SK-N-MC (cell line): ENCODE measurements at regions not wholly inside any gene's neighbourhood (a gene's known extent, or its start where the extent isn't known, plus 50 kb on each side); places are given as distances from the start of the nearest gene placed in this dataset.

Source experiments
- DNase-seq: peaks from one replicate; pipeline ENCODE4 v3.0.0-alpha.2; 2011; ENCODE audit warnings: low read depth, low spot score
- H3K27ac ChIP-seq: fragments of 200-600 bp; sonication (generic); 2 replicates; pipeline ENCODE4 v1.5.1; 2016; ENCODE audit warnings: mixed run types
- H3K36me3 ChIP-seq: fragments of 200-600 bp; sonication (generic); 2 replicates; pipeline ENCODE4 v1.6.1; 2017; ENCODE audit warnings: antibody characterized with exemption, low read length, mixed read lengths; ENCODE audit not compliant: insufficient read depth
- H3K4me3 ChIP-seq: fragments of 200-600 bp; sonication (generic); 2 replicates; pipeline ENCODE4 v1.5.1; 2016
- H3K9ac ChIP-seq: fragments of 200-600 bp; sonication (generic); 2 replicates; pipeline ENCODE4 v1.8.0; 2017; ENCODE audit warnings: mixed run types, mixed read lengths; ENCODE audit not compliant: insufficient read length
- H3K9me3 ChIP-seq: fragments of 200-600 bp; sonication (generic); 2 replicates; pipeline ENCODE4 v1.6.1; 2017; ENCODE audit warnings: low read depth, mild to moderate bottlenecking, antibody characterized with exemption, low read length, moderate library complexity, mixed read lengths
- EZH2 ChIP-seq: fragments of 200-600 bp; sonication (generic); IDR thresholded peaks from one replicate; pipeline ENCODE4 v1.6.1; 2017; ENCODE audit warnings: antibody characterized with exemption
- FOXP2 ChIP-seq: optimal IDR thresholded peaks from 2 replicates; pipeline ENCODE3; 2011; ENCODE audit warnings: mild to moderate bottlenecking, moderate library complexity; ENCODE audit not compliant: insufficient read depth; ENCODE audit errors: extremely low read length, control extremely low read depth
- POLR2AphosphoS5 ChIP-seq: IDR thresholded peaks from 2 replicates; pipeline ENCODE4 v1.6.1; 2012; ENCODE audit warnings: mild to moderate bottlenecking, low read depth, low read length, borderline replicate concordance

DNA sequence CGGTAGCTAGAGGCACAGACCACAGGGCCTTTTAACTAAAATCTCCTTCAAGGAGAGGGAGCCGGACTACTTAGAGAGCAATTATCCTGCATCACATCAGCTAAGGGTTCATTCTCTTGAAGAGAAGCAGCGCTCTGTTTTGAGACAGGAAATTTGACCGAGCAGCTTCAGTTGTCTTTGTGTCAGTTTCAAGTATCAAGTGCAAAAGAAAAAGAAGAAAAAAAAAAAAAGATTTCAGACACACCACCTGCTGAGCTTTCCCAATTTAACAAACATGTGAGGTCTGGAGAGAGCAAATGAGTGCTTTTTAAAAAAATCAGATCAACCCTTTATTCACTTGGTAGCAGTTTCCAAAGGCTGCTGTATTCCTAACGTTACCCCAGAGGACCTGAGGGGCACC is 273.5 kb upstream of the POU3F2 start:
- H3K9me3 ChIP-seq, result no peaks in the 10 kb centered on the region
- DNase-seq, result no peak
- TF ChIP-seq EZH2, result no peak
- TF ChIP-seq POLR2AphosphoS5, result no peak
- TF ChIP-seq FOXP2, result no peak
- no peak overlapping the region for H3K4me3 ChIP-seq
- H3K27ac ChIP-seq, result no peak overlapping the region
- no peaks in the 10 kb centered on the region for H3K36me3 ChIP-seq
- H3K9ac ChIP-seq, result no peak overlapping the region

DNA sequence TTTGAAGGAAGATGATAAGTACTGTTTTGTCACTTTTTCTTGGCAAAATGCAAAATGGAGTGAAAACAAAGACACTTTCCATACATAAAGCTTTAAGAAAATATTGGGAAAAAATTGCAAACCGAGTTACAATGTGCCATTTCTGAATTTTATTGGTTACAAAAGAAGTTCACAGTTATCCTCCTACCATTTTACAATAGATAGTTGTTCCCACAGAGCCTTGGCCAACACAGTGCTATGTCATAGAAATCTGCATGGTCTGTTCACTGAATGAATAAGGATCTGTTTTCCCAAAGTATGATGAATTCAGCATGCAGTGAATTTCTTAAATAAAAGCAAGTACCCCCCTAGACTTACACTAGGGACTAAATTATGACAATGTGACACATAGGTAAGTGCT is 268.2 kb upstream of the POU3F2 start:
- Histone ChIP-seq H3K9me3 (0 out of 2 replicates have a peak, but pooled peaks cover 2% of the 10 kb centered on the region), H3K9ac (no peak overlapping the region)
- TF ChIP-seq EZH2 (no peak), POLR2AphosphoS5 (no peak), FOXP2 (no peak)

DNA sequence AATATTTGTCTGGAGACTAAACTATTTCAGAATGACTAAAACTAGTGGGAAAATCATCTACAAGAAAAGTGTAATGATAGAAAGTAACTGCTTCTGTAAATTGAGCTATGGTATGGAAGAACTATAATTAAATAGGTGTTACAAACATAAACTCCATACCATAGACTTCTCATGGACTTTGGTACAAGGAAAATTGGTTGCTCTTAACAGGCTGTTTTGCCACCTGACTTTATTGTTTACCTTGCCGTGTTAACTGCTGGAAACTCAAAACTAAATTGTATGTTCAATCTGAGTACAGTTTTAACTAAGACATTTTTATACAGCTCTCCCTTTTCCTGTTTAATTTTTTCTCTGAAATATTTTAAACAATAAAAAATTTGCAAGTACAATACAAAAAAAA is 261.8 kb upstream of the POU3F2 start:
- DNase-seq, result no peak
- TF ChIP-seq EZH2 (no peak), POLR2AphosphoS5 (no peak), FOXP2 (no peak)
- Histone ChIP-seq H3K9me3 (no peaks in the 10 kb centered on the region), H3K36me3 (no peaks in the 10 kb centered on the region), H3K4me3 (no peak overlapping the region), H3K27ac (no peak overlapping the region), H3K9ac (no peak overlapping the region)

More for the DNA sequence above, 268.2 kb upstream of the POU3F2 start:
- Histone ChIP-seq H3K36me3 (no peaks in the 10 kb centered on the region), H3K27ac (no peak overlapping the region), H3K4me3 (no peak overlapping the region)
- no peak for DNase-seq

DNA sequence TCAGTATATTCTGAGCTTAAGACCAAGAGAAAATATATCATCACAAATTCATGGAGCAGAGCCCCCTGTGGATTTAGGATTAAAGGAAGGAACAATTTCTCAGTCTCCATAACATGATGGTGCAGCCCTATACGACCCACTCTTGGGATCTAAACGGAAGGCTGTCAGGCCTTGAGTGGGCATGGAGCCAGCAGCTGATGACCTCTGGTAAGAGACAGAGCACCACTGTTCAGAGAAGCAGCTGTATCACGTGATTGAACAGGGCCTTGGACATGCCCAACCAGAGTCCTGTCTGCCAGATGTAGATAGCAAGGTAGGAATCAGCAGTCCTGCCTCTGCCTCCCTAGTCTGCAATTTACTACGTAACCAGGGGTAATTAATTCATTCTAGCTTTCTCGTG is 259.4 kb upstream of the POU3F2 start:
- no peaks in the 10 kb centered on the region for H3K36me3 ChIP-seq
- no peak overlapping the region for H3K27ac ChIP-seq
- no peak overlapping the region for H3K9ac ChIP-seq
- TF ChIP-seq EZH2, result no peak
- no peak for TF ChIP-seq FOXP2
- no peak for TF ChIP-seq POLR2AphosphoS5
- H3K4me3 ChIP-seq, result no peak overlapping the region
- no peaks in the 10 kb centered on the region for H3K9me3 ChIP-seq
- no peak for DNase-seq

DNA sequence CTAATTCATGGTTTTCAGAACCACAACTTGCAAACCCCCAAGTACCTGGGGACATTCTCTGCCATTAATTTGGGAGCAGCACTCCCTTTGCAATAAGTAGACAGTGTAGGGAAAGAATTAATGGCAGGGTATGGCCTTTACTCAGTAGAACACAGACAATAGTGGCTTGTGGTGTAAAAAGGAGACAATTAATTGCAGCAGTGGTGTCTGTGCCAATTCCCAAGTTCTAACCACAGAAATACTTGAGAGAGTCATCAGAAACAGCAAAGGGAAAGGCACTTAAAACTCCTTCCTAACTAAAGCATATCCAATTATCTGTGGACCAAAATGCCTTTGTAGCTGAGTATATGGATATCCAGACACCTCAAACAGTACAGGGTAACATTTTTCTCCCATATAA is 257.6 kb upstream of the POU3F2 start:
- TF ChIP-seq EZH2, result no peak
- TF ChIP-seq POLR2AphosphoS5, result no peak
- no peak for TF ChIP-seq FOXP2
- DNase-seq, result peak; percentile 32
- no peak overlapping the region for H3K4me3 ChIP-seq

DNA sequence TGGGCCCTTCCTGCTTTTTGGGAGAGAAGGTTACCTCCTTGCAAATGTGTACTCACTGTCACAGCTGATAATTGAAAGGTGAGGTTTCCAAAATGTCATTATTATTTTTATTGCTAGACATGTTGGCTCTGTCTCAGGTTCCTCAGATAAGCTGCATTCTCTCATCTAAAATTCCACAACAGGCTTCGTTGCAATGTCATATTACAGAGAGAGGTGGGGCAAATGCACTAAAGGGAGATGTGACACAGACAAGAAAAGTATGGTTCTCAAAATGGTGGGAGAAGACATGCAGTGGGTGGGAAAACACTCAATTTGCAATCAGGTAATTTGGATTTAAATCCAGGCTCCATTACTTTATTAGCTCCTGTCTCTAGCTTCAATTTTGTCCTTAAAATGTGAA is 256.4 kb upstream of the POU3F2 start:
- Histone ChIP-seq H3K9ac (no peak overlapping the region), H3K9me3 (no peaks in the 10 kb centered on the region), H3K27ac (no peak overlapping the region), H3K36me3 (no peaks in the 10 kb centered on the region), H3K4me3 (no peak overlapping the region)
- no peak for DNase-seq
- TF ChIP-seq POLR2AphosphoS5, result no peak
- no peak for TF ChIP-seq EZH2

More for the DNA sequence above, 257.6 kb upstream of the POU3F2 start:
- no peak overlapping the region for H3K9ac ChIP-seq
- H3K36me3 ChIP-seq, result no peaks in the 10 kb centered on the region
- no peak overlapping the region for H3K27ac ChIP-seq
- H3K9me3 ChIP-seq, result no peaks in the 10 kb centered on the region

GRCh38 chr6:98579079-98579478 is 255.3 kb upstream of the POU3F2 start:
- no peaks in the 10 kb centered on the region for H3K9me3 ChIP-seq
- no peak for TF ChIP-seq EZH2
- no peak for TF ChIP-seq FOXP2
- no peak for TF ChIP-seq POLR2AphosphoS5
- no peak overlapping the region for H3K27ac ChIP-seq
- H3K36me3 ChIP-seq, result no peaks in the 10 kb centered on the region
- H3K4me3 ChIP-seq, result no peak overlapping the region
- no peak overlapping the region for H3K9ac ChIP-seq
- no peak for DNase-seq

GRCh38 chr6:98579941-98580340 is 254.4 kb upstream of the POU3F2 start:
- H3K36me3 ChIP-seq, result no peaks in the 10 kb centered on the region
- H3K27ac ChIP-seq, result no peak overlapping the region
- no peaks in the 10 kb centered on the region for H3K9me3 ChIP-seq
- H3K4me3 ChIP-seq, result no peak overlapping the region
- DNase-seq, result no peak
- H3K9ac ChIP-seq, result no peak overlapping the region
- TF ChIP-seq EZH2, result no peak
- TF ChIP-seq POLR2AphosphoS5, result no peak
- no peak for TF ChIP-seq FOXP2

GRCh38 chr6:98581705-98582104 is 252.7 kb upstream of the POU3F2 start:
- H3K4me3 ChIP-seq, result no peak overlapping the region
- no peak overlapping the region for H3K9ac ChIP-seq
- no peaks in the 10 kb centered on the region for H3K36me3 ChIP-seq
- TF ChIP-seq EZH2, result no peak
- no peak for TF ChIP-seq POLR2AphosphoS5
- no peak for TF ChIP-seq FOXP2
- DNase-seq, result no peak
- no peaks in the 10 kb centered on the region for H3K9me3 ChIP-seq
- no peak overlapping the region for H3K27ac ChIP-seq
